ENCODE measurements at regions not wholly inside any gene's neighbourhood (a gene's known extent, or its start where the extent isn't known, plus 50 kb on each side); places are given as distances from the start of the nearest gene placed in this dataset.
"Not testable (repeated sequence)": the region's sequence is repeated elsewhere in the genome, so short reads cannot be mapped to it uniquely, and the experiment has no call there.

- TF ChIP-seq POLR2A (IDR thresholded peaks at IDR 0.05; ENCODE audit: low read length); GATA1 (IDR thresholded peaks at IDR 0.05; ENCODE audit: low read depth, low read length): not testable (repeated sequence)
These were observed 53.1 kb downstream of the HSFY1 start for GRCh38 chrY:18599606-18600005.

Data from erythroblast (primary cell).